Limb (tissue), 2 donors: ENCODE measurements at regions not wholly inside any gene's neighbourhood (a gene's known extent, or its start where the extent isn't known, plus 50 kb on each side); places are given as distances from the start of the nearest gene placed in this dataset.
A peak's percentile ranks its signal among the peaks of the same experiment; 100 is the strongest.

ENCODE experiments used
- DNase-seq, 2 donors: peaks; one replicate each; pipeline ENCODE4 v3.0.0-alpha.2; 2016; ENCODE audit errors: extremely low spot score in 2 of 2

GRCh38 chr7:26487780-26488515 lies 196.3 kb downstream of the SNX10 start:
- DNase-seq = no peak

GRCh38 chr7:26489391-26489790 lies 197.7 kb downstream of the SNX10 start:
- no peak for DNase-seq

DNA sequence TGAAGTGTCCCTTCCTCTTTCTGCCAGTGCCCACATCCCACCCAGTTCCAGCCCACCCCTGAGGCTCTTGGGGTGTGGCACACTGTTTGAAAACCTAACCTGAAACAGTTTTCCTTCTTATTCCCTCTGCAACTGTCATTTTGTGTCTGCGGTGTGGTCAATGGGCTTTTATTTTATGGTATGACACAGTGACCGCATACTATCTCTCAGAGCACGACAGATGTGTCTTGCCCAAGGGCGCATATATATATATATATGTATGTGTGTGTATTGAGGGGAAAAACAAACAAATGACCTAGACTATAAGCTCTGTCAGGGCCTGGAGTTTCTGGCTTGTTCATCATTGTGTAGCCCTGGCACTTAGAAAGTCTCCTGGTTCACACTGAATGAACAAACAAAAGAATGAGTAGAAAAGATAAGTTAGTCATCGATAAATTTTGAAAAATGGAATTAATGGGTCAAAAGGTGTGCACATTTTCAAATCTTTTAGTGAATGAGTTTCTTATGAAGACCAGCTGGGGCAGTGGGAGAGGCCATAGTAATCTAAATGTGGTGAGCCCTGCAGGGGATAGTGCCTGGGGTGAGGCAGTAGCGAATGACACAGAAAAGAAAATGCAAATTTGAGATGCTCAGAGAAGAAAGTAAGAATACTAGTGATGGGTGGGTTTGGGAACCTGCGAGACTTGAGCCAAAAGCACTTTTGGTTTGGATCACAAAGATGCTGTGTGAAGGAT lies 198.4 kb downstream of the SNX10 start:
- no peak for DNase-seq

GRCh38 chr7:26490640-26491624 lies 199.3 kb downstream of the SNX10 start:
- DNase-seq = peak; percentile 24 to 58

- DNase-seq = no peak
Measured at GRCh38 chr7:26492816-26493215, 201.2 kb downstream of the SNX10 start.

DNA sequence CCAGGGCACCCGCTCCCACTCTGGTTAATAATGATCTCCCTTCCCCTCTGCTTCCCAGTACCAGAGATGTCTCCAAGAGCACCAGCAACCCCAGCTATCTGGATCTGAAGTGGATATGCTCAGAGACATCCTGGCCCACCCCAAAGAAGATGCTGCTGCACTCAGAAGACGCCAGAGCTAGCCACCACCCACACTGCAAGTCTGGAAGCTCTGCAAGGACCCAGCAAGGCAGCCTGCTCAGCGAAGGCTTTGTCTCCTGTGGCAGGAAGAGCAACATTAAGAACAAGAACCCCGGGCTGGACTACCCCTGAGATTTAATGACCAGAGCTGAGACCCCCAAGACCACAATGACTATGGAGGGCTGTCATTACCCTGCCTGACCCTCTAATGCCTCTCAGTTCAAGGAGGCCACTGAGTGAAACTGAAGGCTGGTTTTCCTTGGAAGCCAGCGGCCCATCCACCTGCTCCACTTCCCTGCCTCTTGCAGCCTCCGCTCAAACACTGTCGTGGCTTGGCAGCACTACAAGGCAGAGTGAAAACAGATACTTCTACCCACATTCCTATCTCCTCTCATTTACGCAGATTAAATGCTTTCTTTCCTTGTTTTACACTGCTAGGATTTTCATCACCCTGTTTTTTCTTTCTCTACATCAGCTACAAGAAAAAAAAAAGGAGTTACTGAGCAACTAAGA lies 202.2 kb downstream of the SNX10 start:
- DNase-seq = no peak

DNA sequence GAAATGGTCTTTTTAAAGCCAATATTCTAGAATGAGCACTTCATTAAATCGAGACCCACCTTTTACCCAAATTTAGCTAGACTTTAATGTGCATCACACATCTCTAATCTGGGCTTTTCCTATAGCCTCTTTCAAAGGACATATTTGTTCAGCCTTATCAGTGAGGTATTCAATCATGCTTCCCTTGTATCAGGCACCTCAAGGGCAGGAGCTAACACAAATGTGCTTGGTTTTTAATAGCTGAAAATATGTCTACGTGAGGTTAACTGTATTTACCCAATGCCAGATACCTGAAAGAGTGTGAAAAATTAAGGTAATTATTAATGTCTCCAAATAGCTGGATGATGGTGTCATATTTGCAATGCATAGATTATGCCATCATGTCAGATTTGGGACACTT lies 203.9 kb downstream of the SNX10 start:
- DNase-seq = no peak

- DNase-seq = no peak
Measured at GRCh38 chr7:26497801-26498596, 206.3 kb downstream of the SNX10 start.

GRCh38 chr7:26499315-26499897 lies 207.7 kb downstream of the SNX10 start:
- DNase-seq = no peak

DNA sequence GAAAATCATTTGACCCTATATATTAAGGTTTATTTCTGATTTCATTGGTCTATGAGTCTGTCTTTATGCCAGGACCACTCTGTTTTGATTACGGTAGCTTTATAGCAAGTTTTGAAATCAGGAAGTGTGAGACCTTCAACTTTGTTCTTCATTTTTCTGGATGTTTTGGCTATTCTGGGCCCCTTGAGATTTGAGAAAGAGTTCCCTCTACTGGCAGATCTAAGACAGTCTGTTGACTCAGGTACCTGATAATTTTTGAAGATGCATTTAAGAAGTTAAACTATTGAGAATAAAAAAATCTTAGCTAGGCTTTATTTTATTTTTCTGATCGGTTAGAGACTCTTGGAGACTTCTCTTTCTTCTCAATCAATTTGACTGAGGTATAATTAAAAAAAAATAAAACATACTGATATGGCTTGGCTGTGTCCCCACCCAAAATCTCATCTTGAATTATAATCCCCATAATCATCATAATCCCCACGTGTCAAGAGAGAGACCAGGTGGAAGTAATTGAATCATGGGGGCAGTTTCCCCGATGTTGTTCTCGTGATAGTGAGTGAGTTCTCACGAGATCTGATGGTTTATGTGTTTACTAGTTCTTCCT lies 209.2 kb downstream of the SNX10 start:
- DNase-seq = no peak

DNA sequence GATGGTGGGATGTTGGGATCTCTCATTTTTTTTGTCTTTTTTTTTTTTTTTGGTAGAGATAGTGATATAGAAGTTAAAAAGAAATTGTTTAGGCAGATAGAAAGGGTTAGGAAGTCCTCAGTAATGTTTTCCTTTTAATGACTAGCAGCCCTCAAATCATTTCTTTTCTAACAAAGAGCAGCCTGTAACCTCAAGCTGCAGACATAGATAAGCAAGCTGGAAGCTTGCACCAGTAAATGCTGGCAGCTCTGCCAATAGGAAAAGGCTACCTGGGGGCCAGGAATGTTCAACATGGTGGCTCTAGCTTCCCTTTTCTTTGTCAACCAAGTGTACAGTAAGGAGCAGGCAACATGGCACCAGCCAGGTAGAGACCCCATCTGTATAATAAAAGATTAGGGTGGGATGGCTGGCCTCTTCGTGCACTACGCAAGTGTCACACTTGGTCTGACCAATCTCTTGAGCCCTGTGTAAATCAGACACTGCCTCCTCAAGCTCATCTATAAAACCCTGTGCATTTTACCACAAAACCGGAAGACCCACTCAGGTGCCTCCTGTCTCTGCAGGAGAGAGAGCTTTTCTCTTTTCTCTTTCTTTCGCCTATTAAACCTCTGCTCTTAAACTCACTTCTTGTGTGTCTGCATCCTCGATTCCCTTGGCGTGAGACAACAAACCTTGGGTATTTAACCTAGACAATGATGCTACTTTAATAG lies 212.9 kb downstream of the SNX10 start:
- no peak for DNase-seq

- no peak for DNase-seq
Measured at GRCh38 chr7:26506196-26506595, 214.5 kb downstream of the SNX10 start.

DNA sequence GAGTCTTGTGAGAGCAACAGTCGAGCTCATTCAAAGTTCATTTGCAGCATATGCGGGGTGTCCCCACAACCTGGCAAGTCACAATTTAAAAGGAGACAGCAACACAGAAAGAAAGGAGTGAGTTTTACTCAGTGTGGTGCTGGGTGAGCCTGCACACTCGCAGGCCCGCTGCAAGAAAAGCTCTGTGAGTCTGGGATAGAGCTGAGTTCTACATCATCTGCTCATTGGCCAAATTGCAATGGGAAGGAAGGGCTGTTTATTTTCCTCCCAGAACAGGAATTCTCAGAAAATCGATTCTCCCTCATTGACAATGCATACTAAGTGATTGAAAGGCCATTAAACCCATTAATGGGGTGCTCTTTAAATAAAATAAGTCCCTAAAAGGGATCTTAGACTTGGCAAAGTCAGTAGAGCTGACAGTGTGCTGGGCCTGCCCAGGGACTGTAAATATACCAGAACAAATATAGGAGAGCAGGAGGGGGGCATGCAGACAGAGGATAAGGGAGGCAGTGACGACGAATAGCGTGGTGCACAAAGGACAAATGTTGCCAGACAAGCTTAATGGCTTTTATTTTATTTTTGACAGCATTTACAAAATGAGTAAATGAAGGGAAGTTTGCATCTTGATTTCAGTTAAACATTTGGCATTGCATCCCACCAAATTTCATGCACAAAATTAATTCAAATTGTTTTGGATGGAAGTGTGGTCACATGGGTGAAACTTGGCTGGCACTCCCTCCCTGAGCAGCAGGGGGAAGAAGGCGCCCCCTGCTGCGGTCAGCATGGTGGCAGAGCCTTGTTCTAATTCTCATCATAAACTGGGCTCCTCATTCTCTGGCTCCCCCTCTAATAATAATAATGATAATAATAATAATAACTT lies 215.7 kb downstream of the SNX10 start:
- DNase-seq = no peak

DNA sequence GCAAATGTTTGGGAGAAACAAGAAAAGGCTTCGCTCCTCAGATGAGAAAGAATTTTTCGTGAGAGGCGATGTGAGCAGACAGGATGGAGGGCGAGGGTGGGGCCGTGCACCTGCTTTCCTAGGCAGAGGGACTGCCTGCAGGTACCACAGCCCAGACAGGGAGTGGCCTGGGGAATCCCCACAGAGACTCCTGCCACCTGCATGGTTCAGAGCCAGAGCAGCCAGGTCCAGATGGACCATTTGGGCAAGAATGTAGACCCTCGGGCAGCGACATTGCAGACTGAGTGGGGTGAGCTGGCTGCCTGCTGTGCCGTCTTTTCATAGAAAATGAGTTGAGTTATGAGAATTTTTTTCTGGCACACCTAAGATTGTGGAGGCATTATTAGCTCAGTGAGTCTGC lies 216.8 kb downstream of the SNX10 start:
- DNase-seq = no peak

GRCh38 chr7:26508917-26509316 lies 217.3 kb downstream of the SNX10 start:
- DNase-seq = no peak

DNA sequence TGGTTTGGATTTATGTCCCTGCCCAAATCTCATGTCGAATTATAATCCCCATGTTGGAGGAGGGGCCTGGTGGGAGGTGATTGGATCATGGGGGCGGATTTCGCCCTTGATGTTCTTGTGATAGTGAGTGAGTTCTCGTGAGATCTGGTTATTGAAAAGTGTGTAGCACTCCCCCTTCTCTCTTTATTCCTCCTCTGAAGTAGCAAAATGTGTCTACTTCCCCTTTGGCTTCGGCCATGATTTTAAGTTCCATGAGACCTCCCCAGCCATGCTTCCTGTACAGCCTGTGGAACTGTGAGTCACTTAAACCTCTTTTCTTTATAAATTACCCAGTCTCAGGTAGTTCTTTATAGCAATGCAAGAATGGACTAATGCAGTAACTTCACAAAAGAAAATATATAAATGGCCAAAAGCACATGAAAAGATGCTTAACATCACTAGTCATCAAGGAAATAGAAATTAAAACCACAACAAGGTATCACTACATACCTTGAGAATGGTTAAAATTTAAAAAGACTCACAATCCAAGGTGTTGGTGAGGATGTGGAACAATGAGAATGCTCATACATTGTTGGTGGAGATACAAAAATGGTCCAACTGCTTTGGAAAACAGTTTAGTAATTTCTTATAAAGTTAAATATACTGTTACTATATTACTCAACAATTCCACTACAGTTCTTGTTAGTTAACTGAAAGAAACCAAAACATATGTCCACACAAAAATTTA lies 218.7 kb downstream of the SNX10 start:
- DNase-seq = no peak

DNA sequence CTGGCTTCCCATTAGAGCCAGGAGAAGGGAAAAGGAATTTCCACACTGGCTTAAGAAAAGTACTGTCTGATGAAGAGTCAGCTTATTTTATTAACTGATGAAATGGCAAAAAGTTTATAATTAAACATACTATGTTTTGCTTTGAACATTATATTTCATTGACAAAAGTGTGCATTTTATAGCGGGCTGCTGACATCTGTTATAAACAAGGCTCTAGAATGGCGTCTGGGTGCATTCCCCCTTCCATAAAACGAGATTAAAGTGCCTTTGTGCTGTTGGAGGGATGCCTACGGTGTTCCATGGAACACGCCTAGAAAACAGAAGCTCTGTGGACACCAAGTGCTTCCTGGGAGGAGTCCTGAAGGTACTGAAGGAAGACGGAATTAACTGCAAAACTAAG lies 220.2 kb downstream of the SNX10 start:
- DNase-seq = no peak
